ENCODE measurements at regions not wholly inside any gene's neighbourhood (a gene's known extent, or its start where the extent isn't known, plus 50 kb on each side); places are given as distances from the start of the nearest gene placed in this dataset.

- 56 to 70% methylated on average over 3 of the region's 3 CpGs for WGBS, 2 donors
- no peaks in the 10 kb centered on the region for H3K9me3 ChIP-seq
- no peaks in the 10 kb centered on the region for H3K36me3 ChIP-seq (ENCODE audit: low read depth, missing control alignments)
These were observed 458.8 kb upstream of the SORCS1 start for GRCh38 chr10:107623292-107623691.

GRCh38 chr10:107619139-107619538 is 454.6 kb upstream of the SORCS1 start:
- intact Hi-C loops (cut with DNase I; ENCODE audit: low total_unique reads): no loop called here

More at GRCh38 chr10:107623292-107623691, 458.8 kb upstream of the SORCS1 start:
- Histone ChIP-seq H3K4me3 (no peak overlapping the region), H3K4me1 (no peaks in the 10 kb centered on the region), H3K27me3 (no peaks in the 10 kb centered on the region), H3K27ac (no peak overlapping the region)
- TF ChIP-seq CTCF (IDR thresholded peaks at IDR 0.05) (no peak), POLR2A (IDR thresholded peaks at IDR 0.05) (no peak)
- intact Hi-C loops (cut with DNase I; ENCODE audit: low total_unique reads): no loop called here
- no peak for DNase-seq

GRCh38 chr10:107618504-107618994 is 454.0 kb upstream of the SORCS1 start:
- intact Hi-C loops (cut with DNase I; ENCODE audit: low total_unique reads): no loop called here
- TF ChIP-seq CTCF (IDR thresholded peaks at IDR 0.05) (no peak), POLR2A (IDR thresholded peaks at IDR 0.05) (no peak)
- H3K4me3 ChIP-seq: no peak overlapping the region
- no peaks in the 10 kb centered on the region for H3K36me3 ChIP-seq (ENCODE audit: low read depth, missing control alignments)
- no peak for DNase-seq
- H3K9me3 ChIP-seq: no peaks in the 10 kb centered on the region
- H3K27me3 ChIP-seq: no peaks in the 10 kb centered on the region
- no peak overlapping the region for H3K27ac ChIP-seq
- H3K4me1 ChIP-seq: no peaks in the 10 kb centered on the region
- 87 to 98% methylated on average over 1 of the region's 1 CpG for WGBS, 2 donors

More at GRCh38 chr10:107619139-107619538, 454.6 kb upstream of the SORCS1 start:
- 89 to 100% methylated on average over 1 of the region's 1 CpG for WGBS, 2 donors
- no peaks in the 10 kb centered on the region for H3K4me1 ChIP-seq
- H3K27me3 ChIP-seq: no peaks in the 10 kb centered on the region
- no peak overlapping the region for H3K27ac ChIP-seq
- no peaks in the 10 kb centered on the region for H3K36me3 ChIP-seq (ENCODE audit: low read depth, missing control alignments)
- H3K4me3 ChIP-seq: no peak overlapping the region
- TF ChIP-seq POLR2A (IDR thresholded peaks at IDR 0.05) (no peak), CTCF (IDR thresholded peaks at IDR 0.05) (no peak)
- no peak for DNase-seq
- H3K9me3 ChIP-seq: no peaks in the 10 kb centered on the region

GRCh38 chr10:107616463-107617410 is 452.2 kb upstream of the SORCS1 start:
- H3K27me3 ChIP-seq: no peaks in the 10 kb centered on the region
- H3K27ac ChIP-seq: no peak overlapping the region
- no peak for DNase-seq
- 88 to 89% methylated on average over 4 of the region's 4 CpGs for WGBS, 2 donors
- intact Hi-C loops (cut with DNase I; ENCODE audit: low total_unique reads): no loop called here
- no peaks in the 10 kb centered on the region for H3K36me3 ChIP-seq (ENCODE audit: low read depth, missing control alignments)
- no peak overlapping the region for H3K4me3 ChIP-seq
- no peaks in the 10 kb centered on the region for H3K9me3 ChIP-seq
- no peak for TF ChIP-seq CTCF (IDR thresholded peaks at IDR 0.05)
- TF ChIP-seq POLR2A (IDR thresholded peaks at IDR 0.05): no peak
- no peaks in the 10 kb centered on the region for H3K4me1 ChIP-seq

Measured in testis (tissue), 2 donors.